Activated T-helper 1 cell treated with anti-CD3 and anti-CD28 coated beads, Interleukin-12 subunit alpha, Interleukin-12 subunit beta, Interleukin-2, Interleukin-4 antibody, amounts not matched to agents 30 ng/mL and 10 ng/mL and 1 ng/mL, durations not matched to agents 14 hours and 24 hours and 36 hours (primary cell): ENCODE measurements at regions not wholly inside any gene's neighbourhood (a gene's known extent, or its start where the extent isn't known, plus 50 kb on each side); places are given as distances from the start of the nearest gene placed in this dataset.

Source experiments
- DNase-seq: peaks from one replicate; pipeline ENCODE4 v3.0.0; 2021; ENCODE audit warnings: low spot score
- H3K27ac Mint-ChIP-seq: one replicate; pipeline ENCODE4 v1.8.0; 2021; ENCODE audit warnings: mild to moderate bottlenecking, mixed read lengths
- H3K27me3 Mint-ChIP-seq: one replicate; pipeline ENCODE4 v1.8.0; 2022; ENCODE audit warnings: mild to moderate bottlenecking, moderate library complexity, mixed read lengths; ENCODE audit not compliant: insufficient read depth
- H3K36me3 Mint-ChIP-seq: one replicate; pipeline ENCODE4 v1.8.0; 2021; ENCODE audit warnings: low read depth, mixed read lengths
- H3K4me1 Mint-ChIP-seq: one replicate; pipeline ENCODE4 v1.8.0; 2021; ENCODE audit warnings: low read depth, mixed read lengths
- H3K4me3 Mint-ChIP-seq: one replicate; pipeline ENCODE4 v1.8.0; 2021; ENCODE audit warnings: mild to moderate bottlenecking, moderate library complexity, mixed read lengths
- H3K9me3 Mint-ChIP-seq: one replicate; pipeline ENCODE4 v1.8.0; 2021; ENCODE audit warnings: mixed read lengths
- intact Hi-C: fragments of 100-400 bp; cut with micrococcal nuclease; formaldehyde crosslinking; loops from one replicate; pipeline ENCODE4 v1.15.1; 2024

DNA sequence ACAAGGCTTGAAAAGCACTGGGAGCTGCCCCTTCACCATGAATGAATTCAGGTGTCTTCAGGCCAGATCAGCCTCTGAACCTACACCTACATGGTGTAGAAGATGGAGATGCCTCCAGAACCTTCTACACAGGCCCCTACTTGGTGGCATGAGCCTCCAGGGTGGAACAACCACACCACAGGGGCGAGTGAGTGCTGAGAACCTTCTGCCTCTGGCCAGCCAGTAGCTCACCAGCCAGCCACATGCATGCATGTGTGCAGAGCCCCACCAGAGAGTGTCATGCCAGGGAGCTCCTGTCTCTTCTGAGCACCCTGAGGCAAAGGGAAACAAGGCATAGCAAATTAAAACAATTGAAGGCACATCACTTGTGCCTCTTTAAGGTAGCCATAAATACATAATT, 161.8 kb upstream of the TOPAZ1 start:
- Mint-ChIP-seq H3K4me3 (no peak overlapping the region), H3K27me3 (peaks cover 13% of the 10 kb centered on the region), H3K9me3 (no peaks in the 10 kb centered on the region), H3K27ac (no peak overlapping the region), H3K4me1 (no peaks in the 10 kb centered on the region), H3K36me3 (no peaks in the 10 kb centered on the region)
- DNase-seq, result no peak
- intact Hi-C loops, result no loop called here

DNA sequence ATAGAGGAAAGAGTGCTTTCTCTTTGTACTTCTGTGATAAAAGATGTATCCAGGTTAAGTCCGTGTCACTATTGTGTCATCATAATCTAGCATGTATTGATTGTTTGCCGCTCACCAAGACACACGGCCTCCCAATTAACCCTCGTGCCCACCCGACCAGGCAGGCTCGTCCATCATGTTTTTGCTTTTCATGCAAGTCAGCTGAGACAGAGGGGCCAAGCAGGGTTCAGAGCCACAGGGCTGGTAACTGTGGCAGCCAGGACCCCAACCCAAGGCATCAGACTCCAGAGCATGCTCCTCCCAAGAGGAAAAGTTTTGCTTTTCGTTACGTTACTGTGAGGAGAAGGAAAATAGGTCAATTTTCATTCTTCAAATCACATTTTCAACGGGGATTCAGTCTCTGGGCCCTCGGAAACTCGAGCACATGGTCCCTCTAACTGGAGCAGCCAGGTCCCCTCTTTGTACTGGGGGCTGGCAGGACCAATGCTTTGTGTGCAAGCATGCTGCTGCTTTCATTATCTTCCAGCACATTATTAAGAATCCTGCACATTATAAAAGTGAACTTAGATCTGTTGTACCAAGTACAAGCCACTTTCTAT, 161.1 kb upstream of the TOPAZ1 start:
- Mint-ChIP-seq H3K27ac (no peak overlapping the region), H3K36me3 (no peaks in the 10 kb centered on the region), H3K4me3 (no peak overlapping the region), H3K4me1 (no peaks in the 10 kb centered on the region), H3K9me3 (no peaks in the 10 kb centered on the region), H3K27me3 (peaks cover 10% of the 10 kb centered on the region)
- intact Hi-C loops, result no loop called here
- DNase-seq, result no peak

DNA sequence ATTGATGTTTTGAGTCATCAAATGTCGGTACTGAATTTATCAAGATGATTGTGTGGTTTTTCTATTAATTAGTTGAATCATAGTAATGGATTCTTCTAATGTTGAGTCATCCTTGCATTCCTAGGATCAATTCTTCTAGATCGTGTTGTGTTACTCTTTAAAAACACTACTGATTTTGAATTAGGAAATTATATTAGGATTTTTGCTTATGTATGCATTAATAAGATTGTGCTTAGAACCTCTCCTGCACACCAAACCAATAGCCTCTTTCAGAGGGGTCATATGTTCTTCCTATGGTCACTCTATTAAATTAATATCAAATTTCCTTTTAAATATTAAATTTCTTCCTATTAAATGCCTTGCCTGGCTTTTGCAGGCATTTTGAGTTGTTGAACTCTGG, 151.7 kb upstream of the TOPAZ1 start:
- Mint-ChIP-seq H3K27ac (no peak overlapping the region), H3K4me1 (peaks cover 6% of the 10 kb centered on the region), H3K36me3 (no peaks in the 10 kb centered on the region), H3K4me3 (no peak overlapping the region), H3K9me3 (no peaks in the 10 kb centered on the region), H3K27me3 (peaks cover 30% of the 10 kb centered on the region)
- intact Hi-C loops, result no loop called here
- DNase-seq, result no peak

DNA sequence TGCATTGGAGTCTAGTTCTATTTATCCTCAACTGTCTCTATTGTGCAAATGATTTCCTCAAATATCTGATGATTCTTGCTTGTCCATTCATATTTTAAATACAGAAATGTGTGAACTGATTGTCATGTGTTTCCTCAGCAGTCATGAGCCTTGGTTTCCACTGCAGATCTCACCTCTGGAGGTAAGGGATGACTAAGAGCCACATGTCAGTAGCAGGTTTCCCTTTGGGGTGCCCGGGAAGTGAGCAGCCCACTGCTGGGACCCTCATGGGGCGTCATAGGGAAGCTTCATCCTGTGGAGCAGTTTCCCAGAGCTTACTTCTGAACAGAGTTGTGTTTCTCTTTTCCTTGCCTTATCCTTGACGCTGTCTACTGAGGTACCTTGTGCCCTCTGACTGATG, 149.2 kb upstream of the TOPAZ1 start:
- Mint-ChIP-seq H3K27me3 (peaks cover 22% of the 10 kb centered on the region), H3K27ac (no peak overlapping the region), H3K36me3 (no peaks in the 10 kb centered on the region), H3K9me3 (no peaks in the 10 kb centered on the region), H3K4me1 (peaks cover 6% of the 10 kb centered on the region), H3K4me3 (no peak overlapping the region)
- intact Hi-C loops, result no loop called here
- DNase-seq, result no peak

DNA sequence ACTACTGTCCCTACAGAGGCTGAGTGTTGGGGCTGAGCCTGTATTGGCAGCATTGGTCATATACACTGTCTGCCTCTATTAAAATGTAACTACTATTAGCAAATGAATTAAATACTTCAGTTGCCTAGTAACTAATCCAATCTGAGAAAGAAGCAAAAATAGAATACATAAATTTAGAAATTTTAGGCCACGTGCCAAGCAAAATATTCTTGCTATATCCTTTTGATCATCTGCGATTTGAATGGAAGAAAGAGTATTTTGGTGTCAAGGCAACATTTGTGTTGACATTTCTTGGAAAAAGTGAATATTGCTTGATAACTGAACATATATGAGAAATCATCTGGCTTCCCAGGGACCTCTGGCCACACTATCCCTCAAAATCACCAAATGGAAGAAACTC, 148.2 kb upstream of the TOPAZ1 start:
- DNase-seq, result no peak
- Mint-ChIP-seq H3K9me3 (no peaks in the 10 kb centered on the region), H3K36me3 (no peaks in the 10 kb centered on the region), H3K27ac (no peak overlapping the region), H3K4me1 (peaks cover 6% of the 10 kb centered on the region), H3K27me3 (peaks cover 22% of the 10 kb centered on the region), H3K4me3 (no peak overlapping the region)
- intact Hi-C loops, result no loop called here

DNA sequence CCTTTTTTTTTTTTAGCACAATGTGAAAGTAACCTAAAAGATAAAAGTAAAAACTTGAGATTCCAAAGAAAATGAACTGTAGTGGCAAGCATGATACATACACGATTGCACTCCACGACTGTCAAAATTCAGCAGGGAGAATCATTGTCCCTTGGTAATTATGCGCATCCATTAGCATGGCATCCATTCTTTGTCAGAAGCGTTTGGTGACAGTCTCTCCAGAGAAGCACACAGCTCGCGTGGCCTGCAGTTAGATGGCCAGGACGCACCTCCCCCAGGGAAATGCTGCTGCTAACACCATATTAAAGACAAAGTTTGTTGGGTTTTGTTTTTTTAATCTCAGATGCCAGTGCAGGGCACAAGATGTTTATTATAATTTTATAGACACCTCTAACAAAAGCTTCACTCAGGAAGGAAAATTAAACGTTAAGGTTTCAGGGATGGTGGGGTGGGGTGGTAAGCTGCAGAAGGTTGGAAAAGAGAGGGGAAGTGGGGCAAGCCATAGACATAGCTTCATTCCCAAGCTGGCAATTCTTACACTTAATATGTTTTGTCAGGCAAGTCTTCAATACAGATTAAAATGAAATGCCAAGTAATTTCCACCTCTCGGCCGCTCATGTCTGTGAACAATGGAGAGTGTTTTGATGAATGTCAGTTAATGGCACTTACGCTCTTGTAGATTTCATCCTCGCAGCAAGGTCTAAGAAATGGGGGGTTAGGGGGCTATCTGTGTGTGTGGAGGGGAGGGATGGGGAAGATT, 142.8 kb upstream of the TOPAZ1 start:
- peaks cover 17% of the 10 kb centered on the region for H3K27me3 Mint-ChIP-seq
- H3K4me3 Mint-ChIP-seq, result no peak overlapping the region
- H3K4me1 Mint-ChIP-seq, result no peaks in the 10 kb centered on the region
- H3K36me3 Mint-ChIP-seq, result no peaks in the 10 kb centered on the region
- DNase-seq, result no peak
- intact Hi-C loops, result no loop called here
- H3K27ac Mint-ChIP-seq, result no peak overlapping the region
- no peaks in the 10 kb centered on the region for H3K9me3 Mint-ChIP-seq

DNA sequence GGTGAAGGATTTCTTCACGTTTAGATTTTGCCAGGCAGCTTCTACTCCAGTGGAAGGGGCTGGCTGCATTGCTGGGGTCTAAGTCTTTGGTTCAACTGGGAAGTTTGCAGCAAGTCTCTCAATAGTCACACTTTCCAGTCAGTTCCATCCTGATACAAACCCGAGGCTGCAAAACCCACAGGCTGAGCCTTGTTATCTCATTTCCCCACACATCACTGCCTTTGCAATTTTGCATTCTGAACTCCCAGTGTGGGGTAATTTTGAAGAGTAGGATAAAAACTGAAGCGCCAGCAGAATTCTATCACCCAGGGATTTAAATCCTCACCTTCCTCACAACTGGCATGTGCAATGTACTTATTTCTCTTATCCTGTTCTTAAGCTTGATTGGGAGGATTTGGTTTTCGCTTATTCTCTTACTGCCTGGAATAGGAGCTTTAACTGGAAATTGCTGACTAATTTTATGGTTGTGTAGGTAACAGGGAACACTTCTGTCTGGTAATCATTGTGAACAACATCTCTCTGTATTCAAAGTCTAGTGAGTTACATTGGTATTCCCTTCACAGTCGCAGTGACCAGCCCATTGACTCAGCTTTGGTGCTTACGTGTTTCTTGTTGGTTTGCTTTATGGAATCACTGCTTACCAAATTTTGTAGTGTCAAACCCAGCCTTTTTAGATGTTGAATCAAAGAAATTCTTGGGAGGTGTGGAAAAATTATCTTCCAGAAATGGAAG, 142.0 kb upstream of the TOPAZ1 start:
- H3K27ac Mint-ChIP-seq, result no peak overlapping the region
- no peaks in the 10 kb centered on the region for H3K36me3 Mint-ChIP-seq
- peaks cover 17% of the 10 kb centered on the region for H3K27me3 Mint-ChIP-seq
- DNase-seq, result no peak
- peaks cover 8% of the 10 kb centered on the region for H3K4me1 Mint-ChIP-seq
- H3K9me3 Mint-ChIP-seq, result no peaks in the 10 kb centered on the region
- H3K4me3 Mint-ChIP-seq, result no peak overlapping the region
- intact Hi-C loops, result no loop called here

- Mint-ChIP-seq H3K4me1 (peaks cover 13% of the 10 kb centered on the region), H3K36me3 (no peaks in the 10 kb centered on the region), H3K4me3 (no peak overlapping the region), H3K27ac (no peak overlapping the region), H3K9me3 (no peaks in the 10 kb centered on the region), H3K27me3 (peaks cover 17% of the 10 kb centered on the region)
- intact Hi-C loops, result no loop called here
- no peak for DNase-seq
Measured at GRCh38 chr3:44100298-44100695, 141.4 kb upstream of the TOPAZ1 start.

DNA sequence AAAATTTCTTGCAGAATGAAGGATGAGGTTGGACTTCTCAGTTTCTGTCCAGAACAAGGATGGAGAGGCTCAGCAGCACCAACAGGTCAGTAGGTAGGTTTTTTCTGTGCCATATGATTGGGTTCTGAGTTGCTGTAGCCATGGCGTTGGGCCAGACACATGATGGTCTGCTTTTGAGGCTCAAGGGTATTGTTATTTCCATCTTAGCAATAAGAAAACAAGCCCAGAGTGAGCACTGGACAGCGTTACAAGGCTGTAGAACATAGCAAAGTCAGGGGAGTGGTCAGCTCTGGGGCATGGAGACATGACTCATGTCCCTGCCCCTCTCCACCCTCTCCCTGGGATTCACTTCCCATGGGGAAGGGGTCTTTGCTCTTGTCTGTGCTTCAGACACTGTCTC, 137.6 kb upstream of the TOPAZ1 start:
- peaks cover 20% of the 10 kb centered on the region for H3K4me1 Mint-ChIP-seq
- no peaks in the 10 kb centered on the region for H3K9me3 Mint-ChIP-seq
- no peak overlapping the region for H3K27ac Mint-ChIP-seq
- intact Hi-C loops, result no loop called here
- H3K36me3 Mint-ChIP-seq, result no peaks in the 10 kb centered on the region
- H3K27me3 Mint-ChIP-seq, result peaks cover 16% of the 10 kb centered on the region
- H3K4me3 Mint-ChIP-seq, result no peak overlapping the region
- no peak for DNase-seq

DNA sequence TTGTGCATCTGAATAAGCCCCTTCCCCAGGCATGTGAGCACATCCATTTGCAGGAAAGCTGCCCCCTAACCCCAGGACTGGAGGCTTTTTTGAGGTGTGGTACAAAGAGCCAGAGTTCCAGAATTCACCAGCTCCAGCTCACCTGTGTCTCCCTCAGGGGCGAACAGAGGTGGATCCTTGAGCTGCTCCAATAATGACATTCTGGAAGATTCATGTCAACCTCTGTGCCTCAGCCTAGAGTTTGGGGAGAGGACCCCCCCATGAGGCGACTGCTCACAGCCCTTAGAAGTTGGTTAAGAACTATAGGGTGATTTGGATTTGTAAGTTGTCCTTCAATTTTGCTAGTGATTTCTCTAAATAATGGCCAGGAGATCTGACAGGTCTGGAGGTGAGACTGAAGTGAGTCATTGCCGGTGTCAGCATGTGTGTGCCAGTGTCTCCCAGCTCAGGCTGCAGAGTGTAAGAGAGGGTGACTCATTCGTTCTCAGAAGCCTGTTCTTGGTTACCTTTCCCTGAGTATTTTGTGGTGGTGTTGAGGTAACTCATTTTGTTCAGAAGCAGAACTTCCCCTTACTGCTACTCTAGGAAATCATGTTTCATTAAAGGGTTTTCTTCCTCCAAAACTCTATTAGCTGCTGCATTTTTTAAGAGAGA, 136.9 kb upstream of the TOPAZ1 start:
- Mint-ChIP-seq H3K9me3 (no peaks in the 10 kb centered on the region), H3K4me1 (peaks cover 20% of the 10 kb centered on the region), H3K4me3 (no peak overlapping the region), H3K36me3 (no peaks in the 10 kb centered on the region), H3K27me3 (peaks cover 18% of the 10 kb centered on the region), H3K27ac (no peak overlapping the region)
- intact Hi-C loops, result loop anchor here (1.0 kb wide), 1 partner anchor 94 kb away; no protein-coding TSS in a partner anchor
- peak; percentile 31 for DNase-seq

DNA sequence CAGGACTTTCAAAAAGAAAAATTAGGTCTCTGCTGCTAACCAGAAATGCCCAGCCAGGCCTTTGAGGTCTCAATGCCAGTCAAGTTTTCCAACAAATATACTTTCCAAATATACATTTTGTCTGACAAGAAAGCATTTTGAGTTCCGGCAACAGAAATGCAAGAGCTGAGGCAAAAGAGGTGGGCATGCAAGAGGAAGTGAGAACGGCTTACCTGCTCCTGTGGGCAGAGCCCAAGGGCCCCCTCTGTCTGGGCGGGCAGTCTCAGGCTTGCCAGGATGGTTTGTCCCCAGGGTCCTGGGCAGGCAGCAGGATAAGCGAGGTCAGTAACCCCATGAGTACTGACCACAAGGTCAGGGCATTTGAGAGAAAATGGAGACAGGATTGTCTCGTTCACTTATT, 136.1 kb upstream of the TOPAZ1 start:
- no peaks in the 10 kb centered on the region for H3K9me3 Mint-ChIP-seq
- no peak for DNase-seq
- H3K4me3 Mint-ChIP-seq, result no peak overlapping the region
- no peak overlapping the region for H3K27ac Mint-ChIP-seq
- H3K4me1 Mint-ChIP-seq, result peaks cover 20% of the 10 kb centered on the region
- intact Hi-C loops, result loop anchor here (1.0 kb wide), 1 partner anchor 93 kb away; no protein-coding TSS in a partner anchor
- H3K27me3 Mint-ChIP-seq, result peaks cover 18% of the 10 kb centered on the region
- H3K36me3 Mint-ChIP-seq, result no peaks in the 10 kb centered on the region

GRCh38 chr3:44106756-44107155, 134.9 kb upstream of the TOPAZ1 start:
- Mint-ChIP-seq H3K27ac (no peak overlapping the region), H3K36me3 (no peaks in the 10 kb centered on the region), H3K4me1 (peaks cover 20% of the 10 kb centered on the region), H3K9me3 (no peaks in the 10 kb centered on the region), H3K4me3 (no peak overlapping the region), H3K27me3 (peaks cover 16% of the 10 kb centered on the region)
- no peak for DNase-seq
- intact Hi-C loops, result no loop called here

GRCh38 chr3:44108481-44108880, 133.2 kb upstream of the TOPAZ1 start:
- H3K27ac Mint-ChIP-seq, result no peak overlapping the region
- no peaks in the 10 kb centered on the region for H3K36me3 Mint-ChIP-seq
- DNase-seq, result no peak
- H3K9me3 Mint-ChIP-seq, result no peaks in the 10 kb centered on the region
- intact Hi-C loops, result no loop called here
- H3K4me3 Mint-ChIP-seq, result no peak overlapping the region
- H3K4me1 Mint-ChIP-seq, result peaks cover 20% of the 10 kb centered on the region
- peaks cover 8% of the 10 kb centered on the region for H3K27me3 Mint-ChIP-seq
